SK-N-MC (cell line): ENCODE measurements at regions not wholly inside any gene's neighbourhood (a gene's known extent, or its start where the extent isn't known, plus 50 kb on each side); places are given as distances from the start of the nearest gene placed in this dataset.
"Not testable (repeated sequence)": the region's sequence is repeated elsewhere in the genome, so short reads cannot be mapped to it uniquely, and the experiment has no call there.

Experiments used
- EZH2 ChIP-seq: fragments of 200-600 bp; sonication (generic); IDR thresholded peaks from one replicate; pipeline ENCODE4 v1.6.1; 2017; ENCODE audit warnings: antibody characterized with exemption
- FOXP2 ChIP-seq: optimal IDR thresholded peaks from 2 replicates; pipeline ENCODE3; 2011; ENCODE audit warnings: mild to moderate bottlenecking, moderate library complexity; ENCODE audit not compliant: insufficient read depth; ENCODE audit errors: extremely low read length, control extremely low read depth
- POLR2AphosphoS5 ChIP-seq: IDR thresholded peaks from 2 replicates; pipeline ENCODE4 v1.6.1; 2012; ENCODE audit warnings: mild to moderate bottlenecking, low read depth, low read length, borderline replicate concordance

DNA sequence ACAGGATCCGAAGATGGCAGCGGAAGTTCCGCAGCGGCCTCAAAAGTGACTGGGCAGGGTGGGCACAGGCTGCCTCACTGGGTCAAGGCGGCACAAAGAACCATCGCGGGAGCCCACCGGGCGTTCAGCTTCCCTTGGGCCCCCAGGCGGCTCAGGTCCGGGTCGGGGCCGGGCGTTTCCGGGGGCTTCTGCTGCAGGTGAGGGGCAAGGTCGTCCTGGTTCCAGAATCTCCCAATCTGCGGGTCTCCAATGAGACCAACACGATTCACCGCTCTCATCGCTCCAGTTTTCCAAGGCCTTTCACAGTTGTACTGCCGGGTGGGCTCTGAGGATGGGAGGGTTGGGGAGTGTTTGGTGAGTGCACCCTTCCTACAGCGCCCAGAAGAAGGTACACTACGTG lies 165.0 kb upstream of the NOTCH2NLA start:
- not testable (repeated sequence) for TF ChIP-seq FOXP2, POLR2AphosphoS5, EZH2
